Right atrium auricular region (tissue), 2 donors: ENCODE measurements at regions not wholly inside any gene's neighbourhood (a gene's known extent, or its start where the extent isn't known, plus 50 kb on each side); places are given as distances from the start of the nearest gene placed in this dataset.
"Not testable (repeated sequence)": the region's sequence is repeated elsewhere in the genome, so short reads cannot be mapped to it uniquely, and the experiment has no call there.

ENCODE experiments used
- DNase-seq: peaks from one replicate; pipeline ENCODE4 v3.0.0-alpha.2; 2019; ENCODE audit warnings: low spot score
- H3K27ac ChIP-seq, 2 donors: fragments of 200-600 bp; sonication (generic); 1 replicate in 1 of 2; 2 replicates in 1 of 2; pipeline ENCODE4 v1.5.1; 2016 to 2019
- H3K27me3 ChIP-seq, 2 donors: fragments of 200-600 bp; sonication (generic); one replicate each; pipeline versions ENCODE4 v1.5.1 to v1.6.0; 2017 to 2019
- H3K36me3 ChIP-seq: fragments of 200-600 bp; sonication (generic); one replicate; pipeline ENCODE4 v1.5.1; 2016
- H3K4me1 ChIP-seq, 2 donors: fragments of 200-600 bp; sonication (generic); one replicate each; pipeline versions ENCODE4 v1.5.1 to v1.6.0; 2017 to 2019
- H3K4me3 ChIP-seq, 2 donors: fragments of 200-600 bp; sonication (generic); 1 replicate in 1 of 2; 2 replicates in 1 of 2; pipeline ENCODE4 v1.5.1; 2017 to 2019; ENCODE audit warnings: mild to moderate bottlenecking in 1 of 2, moderate library complexity in 1 of 2
- H3K9me3 ChIP-seq, 2 donors: fragments of 200-600 bp; sonication (generic); one replicate each; pipeline ENCODE4 v1.5.1; 2019
- TF ChIP-seq, protein P1 (sequence below), 2 donors: fragments of 200-600 bp; sonication (generic); IDR thresholded peaks; one replicate each; pipeline ENCODE4 v1.5.1; 2019; ENCODE audit warnings: antibody characterized with exemption in 2 of 2

DNA sequence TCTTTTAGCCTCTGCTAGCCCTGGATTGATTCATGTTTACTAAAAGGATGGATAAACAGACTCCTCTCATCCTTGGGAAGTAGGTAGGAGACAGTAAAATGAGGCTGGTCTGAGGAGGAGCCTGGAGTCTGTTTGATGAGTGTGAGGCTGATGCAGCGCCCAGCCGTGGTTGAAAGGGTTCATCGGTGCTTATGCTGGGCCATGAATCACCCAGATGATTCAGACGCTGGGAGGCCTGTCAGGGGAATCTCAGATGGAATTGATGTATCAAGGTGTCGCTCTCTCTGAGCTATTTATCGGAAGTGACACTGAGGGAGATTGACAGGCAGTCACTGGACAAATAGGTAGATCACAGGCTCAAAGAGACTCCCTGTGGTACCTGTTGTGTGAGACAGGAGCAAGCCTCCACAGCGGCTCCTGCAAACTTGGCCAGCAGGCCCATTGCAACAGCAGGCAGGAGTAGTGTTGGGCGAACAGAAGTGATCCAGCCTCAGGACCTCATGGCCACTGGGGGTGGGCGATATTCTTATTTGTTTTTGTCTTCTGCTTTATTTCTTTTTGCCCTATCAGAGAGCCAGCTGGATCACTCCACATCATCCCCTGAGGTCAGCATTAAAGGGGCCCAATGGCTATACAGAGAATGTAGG is 109.9 kb upstream of the CADM1 start:
- peaks cover 0 to 22% of the 10 kb centered on the region in 2 donors for H3K4me1 ChIP-seq
- no peak overlapping the region for H3K4me3 ChIP-seq
- DNase-seq = no peak
- H3K27ac ChIP-seq = no peak overlapping the region
- H3K27me3 ChIP-seq = no peaks in the 10 kb centered on the region
- no peaks in the 10 kb centered on the region for H3K9me3 ChIP-seq
- no peaks in the 10 kb centered on the region for H3K36me3 ChIP-seq
- TF ChIP-seq, protein P1, sequence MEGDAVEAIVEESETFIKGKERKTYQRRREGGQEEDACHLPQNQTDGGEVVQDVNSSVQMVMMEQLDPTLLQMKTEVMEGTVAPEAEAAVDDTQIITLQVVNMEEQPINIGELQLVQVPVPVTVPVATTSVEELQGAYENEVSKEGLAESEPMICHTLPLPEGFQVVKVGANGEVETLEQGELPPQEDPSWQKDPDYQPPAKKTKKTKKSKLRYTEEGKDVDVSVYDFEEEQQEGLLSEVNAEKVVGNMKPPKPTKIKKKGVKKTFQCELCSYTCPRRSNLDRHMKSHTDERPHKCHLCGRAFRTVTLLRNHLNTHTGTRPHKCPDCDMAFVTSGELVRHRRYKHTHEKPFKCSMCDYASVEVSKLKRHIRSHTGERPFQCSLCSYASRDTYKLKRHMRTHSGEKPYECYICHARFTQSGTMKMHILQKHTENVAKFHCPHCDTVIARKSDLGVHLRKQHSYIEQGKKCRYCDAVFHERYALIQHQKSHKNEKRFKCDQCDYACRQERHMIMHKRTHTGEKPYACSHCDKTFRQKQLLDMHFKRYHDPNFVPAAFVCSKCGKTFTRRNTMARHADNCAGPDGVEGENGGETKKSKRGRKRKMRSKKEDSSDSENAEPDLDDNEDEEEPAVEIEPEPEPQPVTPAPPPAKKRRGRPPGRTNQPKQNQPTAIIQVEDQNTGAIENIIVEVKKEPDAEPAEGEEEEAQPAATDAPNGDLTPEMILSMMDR (IDR thresholded peaks at IDR 0.05) = no peak

DNA sequence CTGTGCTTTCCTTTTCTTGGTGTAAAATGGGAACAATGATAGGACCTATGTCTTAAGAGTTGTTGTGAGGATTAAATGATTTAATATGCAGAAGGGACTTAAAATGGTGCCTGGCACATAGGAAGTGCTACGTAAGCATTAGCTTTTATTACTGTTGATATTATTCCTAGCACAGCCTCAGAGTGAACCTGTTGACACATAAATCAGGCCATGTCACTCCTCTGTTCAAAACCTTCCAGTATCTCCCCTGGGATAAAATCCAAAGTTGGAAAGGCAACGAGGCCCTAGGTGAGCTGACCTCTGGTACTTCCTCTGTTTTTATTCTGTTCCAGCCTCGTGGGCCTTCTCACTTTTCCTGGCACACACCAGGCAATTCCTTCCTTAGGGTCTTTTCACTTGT is 108.8 kb upstream of the CADM1 start:
- Histone ChIP-seq H3K27me3 (no peaks in the 10 kb centered on the region), H3K27ac (no peak overlapping the region), H3K36me3 (no peaks in the 10 kb centered on the region), H3K4me1 (peaks cover 0 to 25% of the 10 kb centered on the region in 2 donors), H3K9me3 (no peaks in the 10 kb centered on the region), H3K4me3 (no peak overlapping the region)
- TF ChIP-seq, protein P1 (IDR thresholded peaks at IDR 0.05) = no peak
- DNase-seq = no peak

DNA sequence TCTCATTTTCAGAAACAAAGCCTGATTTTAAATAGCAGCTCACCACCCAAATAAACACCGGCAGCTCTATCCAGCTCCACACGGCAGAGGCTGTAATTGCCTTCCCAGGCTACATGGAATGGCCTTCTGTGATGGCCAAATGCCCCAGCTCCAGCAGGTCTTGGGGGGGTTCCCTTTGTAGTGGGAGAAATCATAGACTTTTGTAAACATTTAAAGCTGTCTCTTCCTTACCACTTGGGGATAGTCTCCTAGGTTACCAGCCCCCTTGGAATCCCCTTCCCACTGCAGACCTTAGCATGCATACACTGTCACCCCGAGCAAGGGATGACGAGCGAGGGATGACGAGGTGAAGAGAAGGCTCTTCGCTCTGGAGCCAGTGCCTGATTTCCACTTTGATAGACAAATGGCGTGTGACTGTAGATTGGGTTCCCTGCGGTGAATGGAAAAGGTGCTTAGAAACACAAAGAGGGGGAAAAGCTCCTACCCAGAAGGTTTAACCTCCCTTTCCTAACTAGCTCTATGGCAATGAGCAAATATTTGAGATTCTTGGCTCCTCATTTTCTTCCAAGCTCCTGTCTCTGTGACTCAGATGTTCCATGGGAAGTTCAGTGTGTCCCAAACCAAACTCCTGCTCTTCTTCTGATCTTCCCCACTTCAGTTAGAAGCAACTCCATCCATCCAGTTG is 108.0 kb upstream of the CADM1 start:
- Histone ChIP-seq H3K4me3 (no peak overlapping the region), H3K9me3 (no peaks in the 10 kb centered on the region), H3K4me1 (peaks cover 0 to 25% of the 10 kb centered on the region in 2 donors), H3K27me3 (no peaks in the 10 kb centered on the region), H3K36me3 (no peaks in the 10 kb centered on the region), H3K27ac (no peak overlapping the region)
- TF ChIP-seq, protein P1 (IDR thresholded peaks at IDR 0.05) = no peak
- no peak for DNase-seq

DNA sequence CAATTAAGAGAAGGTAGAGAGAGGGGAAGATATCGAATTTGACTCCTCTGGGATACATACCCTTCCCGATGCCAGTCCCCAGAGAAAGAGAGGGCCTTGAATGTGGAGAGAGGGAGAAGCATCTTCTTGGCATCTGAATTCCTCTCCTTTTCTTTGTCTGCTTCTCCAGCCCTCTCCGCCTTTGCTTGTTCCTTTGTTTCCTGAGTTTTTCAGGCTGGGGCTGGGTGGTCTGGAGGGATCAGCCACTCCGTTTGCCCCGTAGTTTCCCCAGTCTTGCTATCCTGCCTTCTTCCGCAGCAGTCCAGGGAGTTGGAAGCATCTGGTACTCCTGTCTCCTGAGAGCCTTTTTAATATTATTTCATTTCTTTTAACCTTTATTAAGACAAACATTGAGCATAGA is 107.1 kb upstream of the CADM1 start:
- no peaks in the 10 kb centered on the region for H3K36me3 ChIP-seq
- no peak overlapping the region for H3K4me3 ChIP-seq
- H3K27me3 ChIP-seq = no peaks in the 10 kb centered on the region
- DNase-seq = no peak
- H3K4me1 ChIP-seq = peaks cover 0 to 27% of the 10 kb centered on the region in 2 donors
- H3K9me3 ChIP-seq = no peaks in the 10 kb centered on the region
- TF ChIP-seq, protein P1 (IDR thresholded peaks at IDR 0.05) = no peak
- no peak overlapping the region for H3K27ac ChIP-seq

DNA sequence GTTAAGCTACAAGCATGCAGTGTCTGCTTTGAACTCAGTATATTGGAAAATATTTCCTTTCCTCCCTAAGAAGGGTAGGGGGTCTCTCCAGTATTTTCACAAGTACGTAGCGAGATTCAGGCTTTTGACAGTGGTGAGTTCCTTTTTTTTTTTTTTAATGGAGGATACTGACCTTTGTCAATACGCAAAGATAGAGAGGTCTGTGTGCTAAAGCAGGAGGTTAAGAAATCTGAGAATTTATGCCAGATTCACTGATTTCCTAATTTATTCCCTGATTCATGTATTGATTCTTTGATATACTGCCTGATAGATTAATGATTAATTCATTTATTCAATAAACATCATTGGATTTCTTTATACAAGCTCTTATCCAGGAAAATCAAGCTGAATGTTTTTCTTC is 106.7 kb upstream of the CADM1 start:
- no peaks in the 10 kb centered on the region for H3K9me3 ChIP-seq
- TF ChIP-seq, protein P1 (IDR thresholded peaks at IDR 0.05) = no peak
- H3K27me3 ChIP-seq = no peaks in the 10 kb centered on the region
- no peaks in the 10 kb centered on the region for H3K36me3 ChIP-seq
- peaks cover 0 to 31% of the 10 kb centered on the region in 2 donors for H3K4me1 ChIP-seq
- no peak overlapping the region for H3K4me3 ChIP-seq
- DNase-seq = no peak
- no peak overlapping the region for H3K27ac ChIP-seq

DNA sequence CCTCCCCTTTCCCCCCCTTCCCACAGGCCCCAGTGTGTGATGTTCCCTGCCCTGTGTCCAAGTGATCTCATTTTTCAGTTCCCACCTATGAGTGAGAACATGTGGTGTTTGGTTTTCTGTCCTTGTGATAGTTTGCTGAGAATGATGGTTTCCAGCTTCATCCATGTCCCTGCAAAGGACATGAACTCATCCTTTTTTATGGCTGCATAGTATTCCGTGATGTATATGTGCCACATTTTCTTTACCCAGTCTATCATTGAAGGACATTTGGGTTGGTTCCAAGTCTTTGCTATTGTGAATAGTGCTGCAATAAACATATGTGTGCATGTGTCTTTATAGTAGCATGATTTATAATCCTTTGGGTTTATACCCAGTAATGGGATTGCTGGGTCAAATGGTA is 106.0 kb upstream of the CADM1 start:
- H3K36me3 ChIP-seq, H3K4me3 ChIP-seq, H3K27ac ChIP-seq, H3K27me3 ChIP-seq, DNase-seq, H3K9me3 ChIP-seq: not testable (repeated sequence)
- H3K4me1 ChIP-seq = peaks cover 0 to 31% of the 10 kb centered on the region in 2 donors
